HL-60 (cell line): ENCODE measurements at regions not wholly inside any gene's neighbourhood (a gene's known extent, or its start where the extent isn't known, plus 50 kb on each side); places are given as distances from the start of the nearest gene placed in this dataset.
A peak's percentile ranks its signal among the peaks of the same experiment; 100 is the strongest.

Source experiments
- DNase-seq, 2 experiments: peaks; one replicate each; pipeline ENCODE4 v3.0.0-alpha.2; 2010 to 2020; ENCODE audit warnings: low read depth in 1 of 2, low spot score in 1 of 2
- H3K27ac ChIP-seq: fragments of 250-450 bp; sonication (Bioruptor Pico); replicated peaks from 2 replicates; pipeline ENCODE4 v1.5.1; 2020; ENCODE audit warnings: mild to moderate bottlenecking, moderate library complexity
- H3K27me3 ChIP-seq: fragments of 250-450 bp; sonication (Bioruptor Pico); 2 replicates; pipeline ENCODE4 v1.5.1; 2021; ENCODE audit warnings: mild to moderate bottlenecking, moderate library complexity; ENCODE audit not compliant: insufficient read depth, poor library complexity, severe bottlenecking
- H3K4me3 ChIP-seq: replicated peaks from 2 replicates; pipeline ENCODE4 v1.5.1; 2011; ENCODE audit warnings: mild to moderate bottlenecking, control low read depth, low read length; ENCODE audit not compliant: insufficient read depth
- CTCF ChIP-seq: IDR thresholded peaks from one replicate; pipeline ENCODE4 v1.5.1; 2011; ENCODE audit warnings: low read length, control low read depth, inconsistent platforms; ENCODE audit not compliant: insufficient read depth
- GABPA ChIP-seq: IDR thresholded peaks from 2 replicates; pipeline ENCODE4 v1.6.1; 2012; ENCODE audit warnings: low read depth
- POLR2AphosphoS5 ChIP-seq: IDR thresholded peaks from 2 replicates; pipeline ENCODE4 v1.6.1; 2012; ENCODE audit warnings: low read depth
- REST ChIP-seq: IDR thresholded peaks from 2 replicates; pipeline ENCODE4 v1.6.1; 2012; ENCODE audit warnings: low read depth; ENCODE audit not compliant: insufficient replicate concordance
- SPI1 ChIP-seq: IDR thresholded peaks from 2 replicates; pipeline ENCODE4 v1.6.1; 2012; ENCODE audit warnings: low read depth, mild to moderate bottlenecking, borderline replicate concordance

- Histone ChIP-seq H3K4me3 (no peak overlapping the region), H3K27ac (no peak overlapping the region), H3K27me3 (no peaks in the 10 kb centered on the region)
- TF ChIP-seq CTCF (no peak), REST (no peak), GABPA (no peak)
- DNase-seq, result no peak
Measured at GRCh38 chr3:177601152-177601551, 403.9 kb upstream of the TBL1XR1 start.

DNA sequence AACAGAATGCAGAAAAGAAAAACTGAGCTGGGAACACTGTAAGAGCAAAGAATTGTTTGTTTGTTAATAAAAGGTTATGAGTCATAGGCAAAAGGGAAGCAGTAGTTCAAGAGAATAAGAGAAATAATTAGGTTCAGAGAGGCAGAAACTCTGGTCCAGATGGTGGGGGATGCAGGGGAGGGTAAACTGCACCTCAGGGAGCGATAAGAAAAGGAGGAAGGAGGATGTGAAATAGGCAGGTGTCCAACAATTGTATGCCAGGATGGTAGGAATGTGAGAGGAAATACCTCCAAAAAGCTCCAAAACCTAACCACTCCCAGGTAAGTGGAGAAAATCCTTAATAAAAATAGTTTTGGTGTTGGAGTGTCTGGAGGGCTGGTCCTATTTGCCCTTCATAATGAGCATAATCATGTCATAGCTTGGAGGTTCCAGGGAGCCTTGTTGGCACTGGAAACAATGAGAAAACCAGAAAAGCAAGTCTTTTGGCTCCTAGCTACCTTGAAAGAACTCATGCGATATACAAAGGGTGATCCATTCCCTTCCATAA lies 405.4 kb upstream of the TBL1XR1 start:
- Histone ChIP-seq H3K27me3 (no peaks in the 10 kb centered on the region), H3K27ac (no peak overlapping the region; the same call in 1 of the 2 replicates), H3K4me3 (no peak overlapping the region)
- TF ChIP-seq REST (no peak), GABPA (no peak), CTCF (no peak), SPI1 (no peak), POLR2AphosphoS5 (no peak)
- DNase-seq, result peak in 1 of 2 experiments; percentile 19

DNA sequence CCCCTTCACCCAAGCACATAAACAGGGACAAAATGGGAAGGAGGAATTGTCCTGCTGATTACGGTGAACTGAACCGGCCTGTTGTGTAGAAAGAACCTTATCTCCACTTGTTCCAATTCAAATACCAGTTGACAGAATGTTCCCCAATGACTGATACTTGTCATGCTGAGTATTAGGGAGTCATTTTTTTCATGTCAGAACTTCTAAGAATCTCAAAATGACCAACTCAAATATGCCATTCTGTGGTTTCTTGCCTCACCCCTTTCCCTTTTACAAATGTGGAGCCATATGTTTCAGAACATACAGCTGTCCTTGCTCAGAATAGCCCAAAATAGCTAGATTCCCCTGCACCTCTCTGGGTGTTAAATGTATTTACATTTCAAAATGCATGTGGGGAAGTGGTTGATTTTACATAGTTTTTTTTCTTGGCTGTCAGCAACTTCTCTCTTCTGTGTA lies 405.9 kb upstream of the TBL1XR1 start:
- Histone ChIP-seq H3K4me3 (no peak overlapping the region), H3K27me3 (no peaks in the 10 kb centered on the region), H3K27ac (peak overlapping the region; percentile 6)
- peak in 1 of 2 experiments; percentile 58 for DNase-seq
- no peak for TF ChIP-seq REST
- no peak for TF ChIP-seq GABPA
- TF ChIP-seq CTCF, result no peak
- peak; percentile 85 for TF ChIP-seq SPI1
- no peak for TF ChIP-seq POLR2AphosphoS5
